ENCODE measurements at regions not wholly inside any gene's neighbourhood (a gene's known extent, or its start where the extent isn't known, plus 50 kb on each side); places are given as distances from the start of the nearest gene placed in this dataset.

- Mint-ChIP-seq H3K4me3 (no peak overlapping the region), H3K27ac (no peak overlapping the region), H3K4me1 (ENCODE audit: low read depth) (no peaks in the 10 kb centered on the region), H3K27me3 (ENCODE audit: low read depth) (no peaks in the 10 kb centered on the region), H3K9me3 (peaks cover 15% of the 10 kb centered on the region), H3K36me3 (ENCODE audit: low read depth) (no peaks in the 10 kb centered on the region)
These were observed 534.3 kb downstream of the PLXDC2 start for GRCh38 chr10:20350509-20350908.

- H3K9me3 Mint-ChIP-seq: peaks cover 41% of the 10 kb centered on the region
- H3K36me3 Mint-ChIP-seq (ENCODE audit: low read depth): no peaks in the 10 kb centered on the region
- no peaks in the 10 kb centered on the region for H3K4me1 Mint-ChIP-seq (ENCODE audit: low read depth)
- H3K27me3 Mint-ChIP-seq (ENCODE audit: low read depth): no peaks in the 10 kb centered on the region
- no peak overlapping the region for H3K4me3 Mint-ChIP-seq
- H3K27ac Mint-ChIP-seq: no peak overlapping the region
These were observed 526.8 kb downstream of the PLXDC2 start for GRCh38 chr10:20343036-20343435.
